Liver (tissue), 8 donors: ENCODE measurements at regions not wholly inside any gene's neighbourhood (a gene's known extent, or its start where the extent isn't known, plus 50 kb on each side); places are given as distances from the start of the nearest gene placed in this dataset.
"Not testable (repeated sequence)": the region's sequence is repeated elsewhere in the genome, so short reads cannot be mapped to it uniquely, and the experiment has no call there.

ENCODE experiments used
- DNase-seq: peaks from one replicate; pipeline ENCODE4 v3.0.0-alpha.2; 2017; ENCODE audit warnings: low spot score
- H3K27ac ChIP-seq, 2 donors: one replicate each; pipeline ENCODE4 v1.7.0; 2013; ENCODE audit warnings: inconsistent platforms in 2 of 2, low read length in 2 of 2, control low read depth in 1 of 2, low read depth in 1 of 2, mild to moderate bottlenecking in 1 of 2
- H3K27me3 ChIP-seq, 4 donors: one replicate each; pipeline versions ENCODE4 v1.6.1 to v1.7.0; 2013; ENCODE audit warnings: low read length in 3 of 4, inconsistent platforms in 1 of 4, mild to moderate bottlenecking in 1 of 4, moderate library complexity in 1 of 4; ENCODE audit not compliant: control insufficient read depth in 4 of 4, insufficient read depth in 4 of 4
- H3K36me3 ChIP-seq, 4 donors: one replicate each; pipeline versions ENCODE4 v1.6.1 to v1.7.0; 2013; ENCODE audit warnings: low read length in 3 of 4, mild to moderate bottlenecking in 3 of 4, low read depth in 1 of 4, moderate library complexity in 1 of 4; ENCODE audit not compliant: control insufficient read depth in 4 of 4, insufficient read depth in 3 of 4
- H3K4me1 ChIP-seq, 4 donors: one replicate each; pipeline versions ENCODE4 v1.6.1 to v1.7.0; 2013; ENCODE audit warnings: low read length in 3 of 4, mild to moderate bottlenecking in 3 of 4, moderate library complexity in 1 of 4; ENCODE audit not compliant: control insufficient read depth in 4 of 4, insufficient read depth in 4 of 4
- H3K4me3 ChIP-seq, 3 donors: one replicate each; pipeline versions ENCODE4 v1.6.1 to v1.7.0; 2013; ENCODE audit warnings: low read length in 3 of 3, control low read depth in 1 of 3, low read depth in 1 of 3, mild to moderate bottlenecking in 1 of 3
- H3K9ac ChIP-seq, 2 donors: one replicate each; pipeline ENCODE4 v1.7.0; 2013; ENCODE audit warnings: low read length in 2 of 2, mild to moderate bottlenecking in 2 of 2, moderate library complexity in 2 of 2, control low read depth in 1 of 2, low read depth in 1 of 2
- H3K9me3 ChIP-seq, 4 donors: one replicate each; pipeline versions ENCODE4 v1.6.1 to v1.7.0; 2013; ENCODE audit warnings: low read length in 3 of 4; ENCODE audit not compliant: control insufficient read depth in 4 of 4
- ATF3 ChIP-seq: IDR thresholded peaks from 2 replicates; pipeline ENCODE4 v1.6.1; 2016; ENCODE audit warnings: antibody characterized with exemption
- EGR1 ChIP-seq, 2 donors: IDR thresholded peaks; 2 replicates each; pipeline ENCODE4 v1.6.1; 2016 to 2018; ENCODE audit warnings: antibody characterized with exemption in 2 of 2, low read depth in 2 of 2
- FOXA1 ChIP-seq: IDR thresholded peaks from 2 replicates; pipeline ENCODE4 v1.6.1; 2016; ENCODE audit warnings: antibody characterized with exemption
- FOXA2 ChIP-seq: IDR thresholded peaks from 2 replicates; pipeline ENCODE4 v1.6.1; 2016; ENCODE audit warnings: antibody characterized with exemption
- GABPA ChIP-seq, 2 donors: IDR thresholded peaks in 1 of 2; conservative IDR thresholded peaks in 1 of 2; 2 replicates each; pipeline ENCODE4 v1.6.1; 2016; ENCODE audit warnings: antibody characterized with exemption in 2 of 2, mild to moderate bottlenecking in 1 of 2, moderate library complexity in 1 of 2
- HNF4A ChIP-seq, 2 donors: conservative IDR thresholded peaks; 2 replicates each; pipeline ENCODE4 v1.6.1; 2016; ENCODE audit warnings: antibody characterized with exemption in 2 of 2, mild to moderate bottlenecking in 2 of 2
- HNF4G ChIP-seq: IDR thresholded peaks from 2 replicates; pipeline ENCODE4 v1.6.1; 2016; ENCODE audit warnings: antibody characterized with exemption
- JUND ChIP-seq, 2 donors: IDR thresholded peaks; 2 replicates each; pipeline ENCODE4 v1.6.1; 2016; ENCODE audit warnings: antibody characterized with exemption in 2 of 2
- MAX ChIP-seq: IDR thresholded peaks from 2 replicates; pipeline ENCODE4 v1.6.1; 2016; ENCODE audit warnings: antibody characterized with exemption
- NR2F2 ChIP-seq: IDR thresholded peaks from 2 replicates; pipeline ENCODE4 v1.6.1; 2016; ENCODE audit warnings: antibody characterized with exemption
- RAD21 ChIP-seq, 2 donors: IDR thresholded peaks; 2 replicates each; pipeline ENCODE4 v1.6.1; 2016; ENCODE audit warnings: antibody characterized with exemption in 2 of 2, mild to moderate bottlenecking in 2 of 2
- RXRA ChIP-seq, 2 donors: IDR thresholded peaks; 2 replicates each; pipeline ENCODE4 v1.6.1; 2017 to 2018; ENCODE audit warnings: antibody characterized with exemption in 2 of 2, mild to moderate bottlenecking in 1 of 2
- SP1 ChIP-seq: IDR thresholded peaks from 2 replicates; pipeline ENCODE4 v1.6.1; 2018; ENCODE audit warnings: antibody characterized with exemption, mild to moderate bottlenecking
- TAF1 ChIP-seq: conservative IDR thresholded peaks from 2 replicates; pipeline ENCODE4 v1.6.1; 2016; ENCODE audit warnings: antibody characterized with exemption, mild to moderate bottlenecking
- YY1 ChIP-seq: IDR thresholded peaks from 2 replicates; pipeline ENCODE4 v1.6.1; 2016; ENCODE audit warnings: antibody characterized with exemption, mild to moderate bottlenecking
- ZBTB33 ChIP-seq: IDR thresholded peaks from 2 replicates; pipeline ENCODE4 v1.6.1; 2016; ENCODE audit warnings: antibody characterized with exemption
- WGBS: extraction: QIAGEN DNeasy Blood & Tissue Kit; methylation state at CpG from one replicate; pipeline ENCODE4 v1.1.7; 2013; 5-methylcytosine and 5-hydroxymethylcytosine counted together
- TF ChIP-seq, protein P1 (sequence below): fragments of 150-350 bp; IDR thresholded peaks from 2 replicates; pipeline ENCODE4 v1.5.1; 2017; ENCODE audit warnings: improper control_type of control experiment, low read depth, low read length; ENCODE audit not compliant: missing input control
- donor health status: healthy.
- donor health status: healthy.
- donor health status: healthy.
- donor health status: healthy.
- donor health status: healthy.

GRCh38 chr6:118377711-118378414 is 170.2 kb upstream of the PLN start:
- TF ChIP-seq NR2F2 = no peak
- no peak for TF ChIP-seq ZBTB33
- no peak for TF ChIP-seq YY1
- TF ChIP-seq SP1 = no peak
- TF ChIP-seq TAF1 = no peak
- TF ChIP-seq JUND (IDR thresholded peaks at IDR 0.05) = no peak
- TF ChIP-seq EGR1 (IDR thresholded peaks at IDR 0.05; ENCODE audit: low read depth in 2 of 2) = no peak
- TF ChIP-seq RXRA (IDR thresholded peaks at IDR 0.05) = no peak
- TF ChIP-seq, protein P1, sequence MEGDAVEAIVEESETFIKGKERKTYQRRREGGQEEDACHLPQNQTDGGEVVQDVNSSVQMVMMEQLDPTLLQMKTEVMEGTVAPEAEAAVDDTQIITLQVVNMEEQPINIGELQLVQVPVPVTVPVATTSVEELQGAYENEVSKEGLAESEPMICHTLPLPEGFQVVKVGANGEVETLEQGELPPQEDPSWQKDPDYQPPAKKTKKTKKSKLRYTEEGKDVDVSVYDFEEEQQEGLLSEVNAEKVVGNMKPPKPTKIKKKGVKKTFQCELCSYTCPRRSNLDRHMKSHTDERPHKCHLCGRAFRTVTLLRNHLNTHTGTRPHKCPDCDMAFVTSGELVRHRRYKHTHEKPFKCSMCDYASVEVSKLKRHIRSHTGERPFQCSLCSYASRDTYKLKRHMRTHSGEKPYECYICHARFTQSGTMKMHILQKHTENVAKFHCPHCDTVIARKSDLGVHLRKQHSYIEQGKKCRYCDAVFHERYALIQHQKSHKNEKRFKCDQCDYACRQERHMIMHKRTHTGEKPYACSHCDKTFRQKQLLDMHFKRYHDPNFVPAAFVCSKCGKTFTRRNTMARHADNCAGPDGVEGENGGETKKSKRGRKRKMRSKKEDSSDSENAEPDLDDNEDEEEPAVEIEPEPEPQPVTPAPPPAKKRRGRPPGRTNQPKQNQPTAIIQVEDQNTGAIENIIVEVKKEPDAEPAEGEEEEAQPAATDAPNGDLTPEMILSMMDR = no peak
- TF ChIP-seq MAX = no peak
- no peak for TF ChIP-seq FOXA2
- no peak for TF ChIP-seq ATF3
- no peak for TF ChIP-seq GABPA (IDR thresholded peaks at IDR 0.05 in 1 of 2, conservative IDR thresholded peaks at IDR 0.05 in 1 of 2)
- no peak for TF ChIP-seq FOXA1
- no peak for TF ChIP-seq HNF4G
- TF ChIP-seq HNF4A (conservative IDR thresholded peaks at IDR 0.05) = no peak
- no peak for TF ChIP-seq RAD21 (IDR thresholded peaks at IDR 0.05)
- Histone ChIP-seq H3K9ac (no peak overlapping the region), H3K36me3 (no peaks in the 10 kb centered on the region), H3K4me3 (no peak overlapping the region), H3K9me3 (no peaks in the 10 kb centered on the region), H3K4me1 (no peaks in the 10 kb centered on the region), H3K27me3 (no peaks in the 10 kb centered on the region), H3K27ac (no peak overlapping the region)
- 60% methylated on average over 15 of the region's 15 CpGs for WGBS
- DNase-seq = no peak

DNA sequence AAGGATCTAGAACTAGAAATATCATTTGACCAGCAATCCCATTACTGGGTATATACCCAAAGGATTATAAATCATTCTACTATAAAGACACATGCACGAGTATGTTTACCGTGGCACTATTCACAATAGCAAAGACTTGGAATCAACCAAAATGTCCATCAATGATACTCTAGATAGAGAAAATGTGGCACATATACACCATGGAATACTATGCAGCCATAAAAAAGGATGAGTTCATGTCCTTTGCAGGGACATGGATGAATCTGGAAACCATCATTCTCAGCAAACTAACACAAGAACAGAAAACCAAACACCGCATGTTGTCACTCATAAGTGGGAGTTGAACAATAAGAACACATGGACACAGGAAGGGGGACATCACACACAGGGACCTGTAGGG is 167.5 kb upstream of the PLN start:
- H3K4me3 ChIP-seq, H3K9me3 ChIP-seq, H3K36me3 ChIP-seq, DNase-seq, H3K27ac ChIP-seq, H3K9ac ChIP-seq, H3K4me1 ChIP-seq, H3K27me3 ChIP-seq: not testable (repeated sequence)
- 96% methylated on average over 3 of the region's 3 CpGs for WGBS
